Calu3 (cell line): ENCODE measurements at regions not wholly inside any gene's neighbourhood (a gene's known extent, or its start where the extent isn't known, plus 50 kb on each side); places are given as distances from the start of the nearest gene placed in this dataset.
A peak's percentile ranks its signal among the peaks of the same experiment; 100 is the strongest.

Experiments
- BruUV-seq: library from RNA; stranded (reverse); fragments of 400-500 nt; replicated peaks from 2 replicates; lab custom pipeline; 2021; lab: Mats Ljungman, UMichigan
- CTCF ChIA-PET: fragments of 300-600 bp; sonication (Branson Sonifier 250); formaldehyde crosslinking; loops from one replicate; lab custom pipeline; 2022; ENCODE audit warnings: antibody characterized with exemption; lab: Charles Lee
- DNase-seq: peaks from one replicate; pipeline ENCODE4 v3.0.0; 2022
- H3K27ac Mint-ChIP-seq: one replicate; pipeline ENCODE4 v1.8.0; 2022; ENCODE audit warnings: mixed read lengths; ENCODE audit not compliant: unreplicated experiment
- H3K27me3 Mint-ChIP-seq: one replicate; pipeline ENCODE4 v1.8.0; 2022; ENCODE audit warnings: mixed read lengths; ENCODE audit not compliant: unreplicated experiment
- H3K36me3 Mint-ChIP-seq: one replicate; pipeline ENCODE4 v1.8.0; 2022; ENCODE audit warnings: mild to moderate bottlenecking, moderate library complexity, mixed read lengths; ENCODE audit not compliant: insufficient read depth, unreplicated experiment
- H3K4me1 Mint-ChIP-seq: one replicate; pipeline ENCODE4 v1.8.0; 2022; ENCODE audit warnings: mild to moderate bottlenecking, low read depth, mixed read lengths; ENCODE audit not compliant: unreplicated experiment
- H3K4me3 Mint-ChIP-seq: one replicate; pipeline ENCODE4 v1.8.0; 2022; ENCODE audit warnings: mild to moderate bottlenecking, low read depth, moderate library complexity, mixed read lengths; ENCODE audit not compliant: unreplicated experiment
- H3K9me3 Mint-ChIP-seq: one replicate; pipeline ENCODE4 v1.8.0; 2022; ENCODE audit warnings: low read depth, mixed read lengths; ENCODE audit not compliant: unreplicated experiment
- CTCF ChIP-seq: fragments of 200-600 bp; IDR thresholded peaks from one replicate; pipeline ENCODE4 v1.8.0; 2022; ENCODE audit warnings: antibody characterized with exemption; ENCODE audit not compliant: unreplicated experiment
- intact Hi-C: fragments of 100-400 bp; cut with micrococcal nuclease; formaldehyde crosslinking; loops from one replicate; pipeline ENCODE4 v1.10.0; 2022; ENCODE audit not compliant: unreplicated experiment

DNA sequence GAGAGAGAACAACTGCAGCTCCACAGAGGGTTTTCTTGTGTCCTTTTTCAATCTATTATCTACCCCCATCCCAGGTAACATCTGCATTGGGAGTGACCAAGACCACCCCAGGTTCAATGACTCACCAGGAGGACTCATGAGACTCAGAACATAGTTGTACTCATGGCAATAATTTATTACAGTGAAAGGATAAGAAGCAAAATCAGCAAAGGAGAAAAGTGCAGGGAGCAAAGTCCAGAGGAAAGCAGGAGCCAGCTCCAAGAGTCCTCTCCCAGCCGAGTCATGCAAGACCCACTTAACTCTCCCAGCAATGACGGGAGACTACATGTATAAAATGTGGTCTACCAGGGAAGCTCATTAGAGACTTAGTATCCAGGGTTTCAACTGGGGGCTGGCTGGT is 129.5 kb upstream of the RBPJ start:
- no peaks in the 10 kb centered on the region for H3K27me3 Mint-ChIP-seq
- H3K4me1 Mint-ChIP-seq, result peaks cover 9% of the 10 kb centered on the region
- BruUV-seq, result no TSS peak
- TF ChIP-seq CTCF, result no peak
- no peaks in the 10 kb centered on the region for H3K9me3 Mint-ChIP-seq
- no peaks in the 10 kb centered on the region for H3K36me3 Mint-ChIP-seq
- H3K4me3 Mint-ChIP-seq, result no peak overlapping the region
- intact Hi-C loops, result no loop called here
- H3K27ac Mint-ChIP-seq, result no peak overlapping the region
- CTCF ChIA-PET, result interaction anchor here (1.1 kb wide), 1 partner anchor 134 kb away, joined by 3 read pairs; no protein-coding TSS in a partner anchor
- DNase-seq, result no peak

- H3K36me3 Mint-ChIP-seq, result no peaks in the 10 kb centered on the region
- no peak overlapping the region for H3K4me3 Mint-ChIP-seq
- H3K27ac Mint-ChIP-seq, result no peak overlapping the region
- no peaks in the 10 kb centered on the region for H3K27me3 Mint-ChIP-seq
- peaks cover 17% of the 10 kb centered on the region for H3K4me1 Mint-ChIP-seq
- BruUV-seq, result no TSS peak
- no peak for TF ChIP-seq CTCF
- DNase-seq, result no peak
- intact Hi-C loops, result no loop called here
- CTCF ChIA-PET, result no interaction called here
- no peaks in the 10 kb centered on the region for H3K9me3 Mint-ChIP-seq
These were observed 127.6 kb upstream of the RBPJ start for GRCh38 chr4:26192899-26193869.

DNA sequence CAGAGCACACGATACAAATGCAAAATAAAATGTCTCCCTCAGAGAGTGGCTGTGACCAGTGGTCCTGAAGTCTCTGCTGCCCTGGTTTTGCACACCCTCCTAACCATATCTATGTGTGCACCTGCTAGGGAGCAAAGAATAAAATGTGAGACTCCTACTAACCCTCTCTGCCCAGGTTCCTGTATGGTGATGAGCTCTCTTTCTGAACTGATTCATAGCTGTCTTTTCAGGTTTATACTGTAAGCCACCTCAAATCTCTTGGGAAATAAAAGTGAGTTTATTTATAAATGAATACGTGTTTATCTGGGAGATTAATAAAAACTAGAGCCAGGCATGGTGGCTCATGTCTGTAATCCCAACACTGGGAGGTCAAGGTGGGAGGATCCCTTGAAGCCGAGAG is 126.0 kb upstream of the RBPJ start:
- no TSS peak for BruUV-seq
- Mint-ChIP-seq H3K36me3 (no peaks in the 10 kb centered on the region), H3K4me1 (peaks cover 17% of the 10 kb centered on the region), H3K9me3 (no peaks in the 10 kb centered on the region), H3K4me3 (no peak overlapping the region), H3K27me3 (no peaks in the 10 kb centered on the region), H3K27ac (no peak overlapping the region)
- CTCF ChIA-PET, result no interaction called here
- DNase-seq, result no peak
- intact Hi-C loops, result no loop called here
- TF ChIP-seq CTCF, result no peak

DNA sequence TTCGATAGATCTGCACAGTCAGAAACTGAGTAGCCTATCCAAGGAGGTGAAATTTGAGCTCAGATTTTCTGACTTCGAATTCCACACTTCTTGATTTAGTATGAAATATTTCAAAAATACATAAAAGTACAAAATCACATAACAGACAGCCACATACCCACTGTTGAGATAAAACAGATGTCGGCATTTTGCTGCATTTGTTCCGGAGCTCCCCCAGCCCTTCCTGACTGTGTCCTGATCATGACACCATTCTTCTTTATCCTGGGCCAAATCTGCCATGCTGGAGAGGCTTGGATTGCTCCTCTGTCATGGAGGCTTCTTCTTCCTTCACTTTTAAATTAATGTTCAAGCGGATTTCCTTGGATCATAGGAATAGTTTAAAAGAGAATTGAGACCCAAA is 124.2 kb upstream of the RBPJ start:
- CTCF ChIA-PET, result interaction anchor here (1.2 kb wide), 1 partner anchor 114 kb away, joined by 3 read pairs; no protein-coding TSS in a partner anchor
- no peak for DNase-seq
- Mint-ChIP-seq H3K4me1 (peaks cover 10% of the 10 kb centered on the region), H3K9me3 (no peaks in the 10 kb centered on the region), H3K4me3 (no peak overlapping the region), H3K27ac (peak overlapping the region; percentile 58), H3K36me3 (no peaks in the 10 kb centered on the region), H3K27me3 (no peaks in the 10 kb centered on the region)
- intact Hi-C loops, result no loop called here
- TF ChIP-seq CTCF, result no peak
- no TSS peak for BruUV-seq
